Stimulated activated CD4-positive, alpha-beta T cell treated with anti-CD3 and anti-CD28 coated beads, TNF-alpha, amount 100 ng/mL, for 48 hours (primary cell): ENCODE measurements at regions not wholly inside any gene's neighbourhood (a gene's known extent, or its start where the extent isn't known, plus 50 kb on each side); places are given as distances from the start of the nearest gene placed in this dataset.
"Not testable (repeated sequence)": the region's sequence is repeated elsewhere in the genome, so short reads cannot be mapped to it uniquely, and the experiment has no call there.

ENCODE experiments used
- DNase-seq, 3 donors: peaks; one replicate each; pipeline ENCODE4 v3.0.0-alpha.2; 2020; ENCODE audit warnings: low read depth in 3 of 3

DNA sequence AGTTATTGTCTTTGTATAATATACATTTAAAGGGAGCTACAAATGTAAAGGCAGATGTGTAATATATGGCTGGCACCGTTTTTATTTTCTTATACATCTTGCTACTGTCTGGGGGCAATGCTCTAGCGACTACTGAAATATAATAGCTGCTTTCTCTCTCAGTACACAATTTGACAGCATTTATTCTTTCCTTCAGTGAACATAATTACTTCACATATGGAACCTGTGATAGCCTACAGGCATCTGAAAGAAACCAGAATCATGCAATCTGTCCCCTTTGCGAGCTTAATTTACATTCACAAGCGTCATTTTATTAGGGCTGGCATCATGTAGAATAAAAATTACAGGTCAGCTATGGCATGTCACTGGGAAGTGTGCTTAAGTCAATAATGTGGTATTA, 557.5 kb upstream of the PTBP2 start:
- DNase-seq, result no peak

DNA sequence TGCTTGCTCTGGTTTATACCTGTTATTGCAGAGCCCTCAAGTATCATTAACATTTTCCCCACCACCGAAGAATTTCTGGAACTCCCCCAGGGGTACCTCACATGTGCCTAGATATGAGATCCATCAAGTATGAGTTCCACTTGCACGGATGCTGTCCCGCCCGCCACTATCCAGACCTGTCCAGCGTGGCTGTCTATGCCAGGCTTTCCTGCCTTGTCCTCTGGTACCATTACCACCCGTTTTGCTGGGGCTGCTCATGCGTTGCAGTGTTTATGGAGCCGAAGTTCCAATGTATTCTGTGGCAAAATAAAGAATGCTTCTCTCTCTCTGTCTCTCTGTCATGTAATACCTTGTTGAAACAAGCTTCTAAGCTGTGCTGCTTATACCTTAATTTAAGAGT, 543.5 kb upstream of the PTBP2 start:
- DNase-seq, result no peak

GRCh38 chr1:96183485-96183884, 538.1 kb upstream of the PTBP2 start:
- DNase-seq, result no peak

- DNase-seq, result no peak
Measured at GRCh38 chr1:96183928-96184327, 537.7 kb upstream of the PTBP2 start.

DNA sequence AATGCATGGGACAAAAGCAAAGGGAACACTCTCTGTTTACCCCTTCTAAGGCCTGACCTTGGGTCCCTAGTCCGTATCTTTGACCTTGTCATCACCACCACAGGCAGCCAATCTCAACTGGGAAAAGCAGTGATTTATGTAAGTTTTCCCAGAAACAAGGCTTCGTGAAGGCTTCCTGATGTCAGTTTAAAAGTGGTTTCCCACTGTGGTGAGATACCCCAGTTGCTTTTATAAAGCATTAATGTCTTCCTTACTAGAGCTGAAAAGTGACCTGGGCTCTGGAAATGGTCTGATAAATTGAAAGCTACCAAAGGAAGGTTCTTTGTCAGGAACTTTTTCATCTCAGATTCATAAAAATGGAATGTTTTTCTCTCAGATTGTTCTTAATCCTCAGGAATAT, 536.4 kb upstream of the PTBP2 start:
- DNase-seq, result no peak

- DNase-seq, result no peak
Measured at GRCh38 chr1:96187020-96187419, 534.6 kb upstream of the PTBP2 start.

DNA sequence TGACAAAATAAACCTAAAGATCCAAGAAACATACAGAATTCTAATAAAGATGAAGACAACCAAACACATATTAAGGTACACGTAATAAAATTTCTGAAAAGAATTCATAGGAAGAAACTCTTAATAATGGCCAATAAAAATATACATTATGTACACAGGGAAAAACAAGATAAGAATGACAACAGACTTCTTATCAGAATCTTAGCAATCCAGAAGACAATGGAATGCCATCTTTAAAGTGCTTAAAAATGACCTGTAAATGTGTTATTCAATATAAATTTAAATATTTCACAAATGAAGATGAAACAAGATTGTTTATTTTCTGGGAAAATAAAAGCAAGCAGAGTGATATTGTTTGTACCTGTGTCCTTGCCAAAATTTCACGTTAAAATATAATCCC, 530.4 kb upstream of the PTBP2 start:
- DNase-seq, result no peak

DNA sequence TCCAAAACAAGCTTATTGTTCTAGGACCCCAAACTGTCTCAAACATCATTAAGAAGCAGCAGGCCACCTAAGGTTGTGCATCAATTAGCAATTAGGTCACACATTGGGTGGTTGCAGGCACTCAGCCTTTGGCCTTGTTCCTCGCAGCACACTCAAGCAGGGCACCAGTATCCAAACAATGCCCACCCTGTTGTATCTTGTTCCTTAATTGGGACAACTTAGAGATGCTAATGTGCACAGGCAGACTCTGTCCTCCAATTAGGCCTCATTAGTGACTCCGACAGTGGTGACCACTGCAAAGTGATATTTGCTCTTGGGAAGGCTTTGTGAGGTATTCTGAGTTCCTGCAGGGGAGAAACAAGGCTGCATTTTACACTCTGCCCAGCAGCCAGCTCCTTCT, 515.1 kb upstream of the PTBP2 start:
- no peak for DNase-seq

DNA sequence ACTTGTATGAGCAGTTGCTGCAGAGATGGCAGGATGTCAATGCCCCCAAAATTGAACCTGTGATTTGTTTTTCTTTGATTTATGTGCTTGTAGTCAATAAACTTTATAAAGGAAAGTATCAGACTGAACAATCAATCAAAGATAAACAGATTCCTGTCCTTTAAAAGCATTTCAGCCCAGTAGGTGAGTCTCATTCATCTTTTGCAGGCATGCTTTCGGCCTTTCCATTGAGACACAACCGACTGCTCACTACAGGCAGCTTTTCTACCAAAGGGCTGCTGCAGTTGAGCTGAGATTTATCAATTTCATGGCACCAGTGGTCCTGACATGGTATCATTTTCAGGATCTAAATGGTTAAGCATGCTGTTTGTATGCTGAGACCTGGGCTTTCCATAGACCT, 513.6 kb upstream of the PTBP2 start:
- no peak for DNase-seq

DNA sequence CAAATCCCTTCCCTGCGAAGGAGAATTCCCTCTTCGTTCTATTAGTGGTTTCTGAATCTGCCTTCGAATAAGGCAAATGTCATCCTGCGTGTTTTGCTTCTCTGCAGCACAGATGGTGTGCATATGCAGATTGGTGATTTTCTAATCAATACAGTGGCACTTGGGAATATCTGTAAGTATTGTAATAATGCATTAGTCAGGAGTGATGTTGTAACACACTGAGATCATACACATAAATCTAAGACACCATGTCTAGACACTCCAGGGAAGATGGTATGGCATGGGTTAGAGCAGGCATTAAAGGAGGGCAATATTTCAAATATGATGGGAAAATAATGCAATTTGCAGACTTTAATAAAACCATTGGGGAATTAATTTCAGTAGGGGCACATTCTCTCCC, 513.2 kb upstream of the PTBP2 start:
- DNase-seq, result no peak

- DNase-seq, result no peak
Measured at GRCh38 chr1:96210054-96210453, 511.5 kb upstream of the PTBP2 start.

DNA sequence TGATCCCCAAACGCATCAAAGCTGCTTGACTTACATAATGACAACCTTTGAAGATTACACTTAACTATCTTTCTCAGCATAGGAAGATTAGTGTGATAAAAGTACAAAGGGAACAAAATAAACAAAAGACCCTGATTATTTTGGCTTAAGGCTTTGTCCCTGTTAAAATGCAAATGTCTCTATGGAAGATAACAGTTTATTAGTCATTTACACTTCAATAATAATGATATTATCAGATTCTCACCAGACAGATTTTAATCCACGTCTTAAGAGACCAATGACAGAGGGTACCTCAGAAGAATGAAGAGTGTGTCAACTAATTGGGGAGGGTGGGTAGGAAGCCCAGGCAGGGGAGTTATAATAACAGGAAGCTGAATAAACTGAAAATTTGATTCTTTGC, 510.4 kb upstream of the PTBP2 start:
- no peak for DNase-seq

- no peak for DNase-seq
Measured at GRCh38 chr1:96214982-96215381, 506.6 kb upstream of the PTBP2 start.

DNA sequence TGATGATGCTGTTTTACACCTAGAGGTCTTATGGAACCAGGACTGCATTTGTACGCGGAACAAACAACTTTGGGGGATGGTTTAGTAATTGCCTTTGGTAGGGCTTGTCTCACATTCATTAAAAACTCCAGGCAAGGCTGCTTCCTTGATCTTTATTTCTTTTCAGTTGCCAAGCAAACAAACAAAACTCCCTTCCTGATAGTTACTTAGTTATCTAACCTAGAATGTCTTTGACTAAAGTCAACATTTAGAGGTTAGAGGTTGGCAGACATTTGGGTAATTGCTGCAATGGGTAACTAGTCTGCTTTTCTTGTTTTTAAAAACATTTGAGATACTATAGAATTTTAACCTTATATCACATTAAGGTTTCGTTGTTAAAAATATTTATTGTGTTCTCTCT, 500.9 kb upstream of the PTBP2 start:
- no peak for DNase-seq

DNA sequence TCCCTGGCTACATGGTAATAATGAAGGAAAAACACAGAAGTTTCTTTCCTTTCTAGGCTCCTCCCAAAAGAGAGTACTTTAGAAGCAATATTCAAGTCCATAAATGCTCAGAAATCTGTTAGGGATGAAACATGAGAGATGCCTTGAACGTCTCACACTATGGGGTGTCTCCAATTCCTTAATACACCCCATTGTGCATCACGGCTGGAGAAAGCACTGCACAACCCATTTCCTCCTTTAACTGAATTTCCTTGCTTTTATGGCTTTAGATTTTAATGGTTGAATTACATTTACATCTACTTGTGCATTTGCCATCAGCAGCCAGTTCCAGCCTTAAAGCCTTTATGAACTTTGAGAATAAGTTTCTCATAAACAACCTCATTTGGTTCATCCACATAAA, 498.9 kb upstream of the PTBP2 start:
- no peak for DNase-seq

GRCh38 chr1:96224229-96224628, 497.4 kb upstream of the PTBP2 start:
- not testable (repeated sequence) for DNase-seq

- no peak for DNase-seq
Measured at GRCh38 chr1:96233422-96233821, 488.2 kb upstream of the PTBP2 start.

- DNase-seq, result no peak
Measured at GRCh38 chr1:96234299-96234698, 487.3 kb upstream of the PTBP2 start.

DNA sequence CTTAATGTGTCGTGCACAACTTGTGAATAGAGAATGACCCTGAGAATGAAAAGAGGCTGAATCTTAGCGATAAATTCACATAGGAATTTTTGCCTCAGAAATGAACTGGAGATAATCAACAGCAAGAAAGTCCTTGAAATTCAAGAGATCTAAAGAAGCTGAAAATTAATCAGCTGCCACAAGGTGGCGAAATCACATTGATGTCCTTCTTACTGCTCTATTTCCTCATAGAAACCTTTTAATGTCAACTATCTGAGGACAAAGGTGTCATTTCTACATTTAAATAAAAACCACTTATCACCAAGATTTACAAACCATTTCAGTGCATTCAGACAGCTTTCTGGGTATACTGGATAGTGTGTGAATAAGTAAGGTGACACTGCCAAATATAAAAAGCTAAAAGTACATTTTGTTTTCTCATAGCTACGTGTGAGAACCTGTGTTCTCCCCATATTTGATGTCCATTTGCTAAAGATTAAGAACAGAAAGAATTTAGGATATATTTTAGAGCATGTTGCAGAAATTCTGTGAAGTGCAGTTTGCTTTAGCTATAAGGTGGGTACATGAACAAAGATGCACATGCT, 485.3 kb upstream of the PTBP2 start:
- peak in 1 of 3 donors; percentile 4 for DNase-seq

DNA sequence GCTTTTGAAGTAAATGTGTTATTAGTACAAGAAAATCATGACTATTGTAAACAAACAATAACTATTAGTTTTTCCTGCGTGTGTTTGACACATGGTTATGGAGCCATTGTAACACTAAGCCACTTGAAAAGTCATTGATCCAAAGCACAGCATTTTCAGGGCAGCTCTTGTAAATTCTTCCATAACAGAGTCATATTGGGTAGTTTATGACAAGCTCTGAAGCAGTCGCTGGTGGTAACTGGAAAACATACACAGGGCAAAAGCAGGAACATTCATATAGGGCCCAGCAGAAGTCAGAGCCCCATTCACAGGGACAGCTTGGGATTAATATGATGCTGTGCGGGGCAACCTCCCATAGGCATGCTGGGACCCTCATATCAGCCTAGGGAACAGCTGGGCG, 483.2 kb upstream of the PTBP2 start:
- no peak for DNase-seq

DNA sequence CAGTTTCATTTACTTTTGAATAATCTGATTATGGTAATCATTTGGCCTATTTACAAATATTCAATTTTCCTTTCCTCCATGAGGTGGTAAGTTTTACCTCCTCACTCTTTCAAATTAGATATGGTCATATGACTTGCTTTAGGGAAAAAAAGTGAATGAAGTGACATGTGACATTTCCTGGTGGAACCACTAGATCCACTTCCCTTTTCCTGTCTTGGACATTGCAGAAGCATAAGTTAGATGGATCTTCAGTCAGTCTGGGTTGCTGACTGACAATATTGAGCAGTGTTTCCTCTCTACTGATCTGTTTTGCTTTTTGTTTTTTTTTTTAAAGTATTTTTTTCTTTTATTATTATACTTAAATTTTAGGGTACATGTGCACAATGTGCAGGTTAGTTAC, 481.1 kb upstream of the PTBP2 start:
- DNase-seq, result no peak

DNA sequence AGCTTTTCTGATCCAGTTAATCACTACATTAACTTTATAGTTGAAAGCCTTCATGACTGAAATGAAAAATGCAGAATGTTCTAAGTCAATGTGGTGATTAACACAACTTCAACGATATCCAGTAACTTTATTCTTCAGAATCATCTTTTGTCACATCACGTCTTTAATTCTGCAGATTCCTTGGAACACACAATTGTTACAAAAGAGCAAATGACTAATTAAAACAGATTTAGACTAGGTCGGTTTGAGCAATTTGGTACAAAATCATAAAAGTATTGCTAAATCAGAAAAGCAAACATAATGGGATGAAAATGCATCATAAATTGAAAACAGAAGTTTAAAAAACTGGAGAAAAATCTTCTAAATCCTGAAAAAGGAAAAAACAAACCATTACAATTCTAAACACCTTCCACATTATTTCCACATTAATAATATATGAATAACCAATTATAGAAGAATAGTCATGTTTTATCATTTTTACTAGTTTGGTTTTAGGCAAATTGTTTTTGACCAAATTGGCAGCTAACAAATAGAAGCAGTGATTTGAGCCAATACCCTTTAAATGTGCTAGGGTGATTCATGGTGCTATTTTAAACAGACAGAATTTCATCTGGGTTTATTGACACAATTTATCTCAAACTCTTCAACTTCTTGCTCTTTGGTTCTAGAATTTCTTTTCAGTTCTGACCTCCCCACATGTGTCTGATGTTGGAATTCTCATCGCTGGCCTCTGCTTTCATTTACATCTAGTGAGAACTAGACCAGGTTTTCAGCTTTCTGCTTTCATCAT, 468.1 kb upstream of the PTBP2 start:
- no peak for DNase-seq

- DNase-seq, result no peak
Measured at GRCh38 chr1:96256130-96256790, 465.3 kb upstream of the PTBP2 start.
